GM23338 (cell line): ENCODE measurements at regions not wholly inside any gene's neighbourhood (a gene's known extent, or its start where the extent isn't known, plus 50 kb on each side); places are given as distances from the start of the nearest gene placed in this dataset.

Experiments used
- ATAC-seq: fragments of 200-7000 bp; cut with Tn5 transposase; 3 replicates; pipeline ENCODE4 v1.9.1; 2020
- DNase-seq: peaks from one replicate; pipeline ENCODE4 v3.0.0-alpha.2; 2015; ENCODE audit warnings: low spot score
- H2AFZ ChIP-seq: fragments of 200-600 bp; sonication (generic); 2 replicates; pipeline ENCODE4 v1.8.0; 2016; ENCODE audit warnings: antibody characterized with exemption, mild to moderate bottlenecking, moderate library complexity
- H3F3A ChIP-seq: fragments of 200-600 bp; sonication (generic); replicated peaks from 2 replicates; pipeline ENCODE4 v1.8.0; 2017; ENCODE audit warnings: antibody characterized with exemption, mixed run types, low read depth
- H3K27ac ChIP-seq: fragments of 200-600 bp; sonication (generic); 2 replicates; pipeline ENCODE4 v1.6.1; 2016; ENCODE audit warnings: low read depth
- H3K27me3 ChIP-seq: fragments of 200-600 bp; sonication (generic); 2 replicates; pipeline ENCODE4 v1.8.0; 2016; ENCODE audit warnings: mild to moderate bottlenecking, mixed run types, moderate library complexity; ENCODE audit not compliant: insufficient read depth
- H3K36me3 ChIP-seq: fragments of 200-600 bp; sonication (generic); 2 replicates; pipeline ENCODE4 v1.8.0; 2016; ENCODE audit warnings: mild to moderate bottlenecking; ENCODE audit not compliant: insufficient read depth
- H3K4me1 ChIP-seq: fragments of 200-600 bp; sonication (generic); 2 replicates; pipeline ENCODE4 v1.8.0; 2016; ENCODE audit warnings: mild to moderate bottlenecking, moderate library complexity; ENCODE audit not compliant: insufficient read depth
- H3K4me2 ChIP-seq: fragments of 200-600 bp; sonication (generic); 2 replicates; pipeline ENCODE4 v1.7.1; 2017; ENCODE audit warnings: mixed run types
- H3K4me3 ChIP-seq: fragments of 200-600 bp; sonication (generic); 2 replicates; pipeline ENCODE4 v1.6.1; 2016; ENCODE audit warnings: mixed run types
- H3K79me2 ChIP-seq: fragments of 200-600 bp; sonication (generic); replicated peaks from 2 replicates; pipeline ENCODE4 v1.8.0; 2017; ENCODE audit warnings: mild to moderate bottlenecking; ENCODE audit not compliant: insufficient read depth
- H3K9me2 ChIP-seq: fragments of 200-600 bp; sonication (generic); 2 replicates; pipeline ENCODE4 v1.8.0; 2017; ENCODE audit not compliant: insufficient read depth
- H4K20me1 ChIP-seq: fragments of 200-600 bp; sonication (generic); replicated peaks from 2 replicates; pipeline ENCODE4 v1.8.0; 2017; ENCODE audit warnings: mild to moderate bottlenecking; ENCODE audit not compliant: insufficient read depth
- H3K27ac Mint-ChIP-seq: 2 replicates; pipeline ENCODE4 v1.8.0; 2020; ENCODE audit warnings: inconsistent platforms, mild to moderate bottlenecking, moderate library complexity, mixed read lengths
- H3K27me3 Mint-ChIP-seq: 3 replicates; pipeline ENCODE4 v1.8.0; 2022; ENCODE audit warnings: low read depth, mild to moderate bottlenecking, moderate library complexity, mixed read lengths, inconsistent platforms; ENCODE audit not compliant: insufficient read depth, poor library complexity
- H3K36me3 Mint-ChIP-seq: 3 replicates; pipeline ENCODE4 v1.8.0; 2021; ENCODE audit warnings: low read depth, mild to moderate bottlenecking, inconsistent platforms, moderate library complexity, mixed read lengths
- H3K4me1 Mint-ChIP-seq: 3 replicates; pipeline ENCODE4 v1.8.0; 2020; ENCODE audit warnings: mild to moderate bottlenecking, inconsistent platforms, mixed read lengths
- H3K4me3 Mint-ChIP-seq: 3 replicates; pipeline ENCODE4 v1.8.0; 2021; ENCODE audit warnings: moderate library complexity, mild to moderate bottlenecking, inconsistent platforms, mixed read lengths
- H3K9me3 Mint-ChIP-seq: 3 replicates; pipeline ENCODE4 v1.8.0; 2020; ENCODE audit warnings: moderate library complexity, mild to moderate bottlenecking, inconsistent platforms, mixed read lengths
- CREB1 ChIP-seq: fragments of 250-450 bp; sonication (Bioruptor Pico); IDR thresholded peaks from 2 replicates; pipeline ENCODE4 v1.5.0; 2020; ENCODE audit warnings: low read depth, mild to moderate bottlenecking, moderate library complexity
- ETS1 ChIP-seq: IDR thresholded peaks from 2 replicates; pipeline ENCODE4 v1.6.1; 2016; ENCODE audit warnings: antibody characterized with exemption
- EZH2 ChIP-seq: fragments of 200-600 bp; sonication (generic); IDR thresholded peaks from one replicate; pipeline ENCODE4 v1.8.0; 2017; ENCODE audit warnings: antibody characterized with exemption, mild to moderate bottlenecking, low read depth; ENCODE audit not compliant: unreplicated experiment
- JUNB ChIP-seq: IDR thresholded peaks from one replicate; pipeline ENCODE4 v1.6.1; 2016; ENCODE audit warnings: antibody characterized with exemption; ENCODE audit not compliant: unreplicated experiment
- POLR2AphosphoS5 ChIP-seq: IDR thresholded peaks from 2 replicates; pipeline ENCODE4 v1.6.1; 2016; ENCODE audit warnings: antibody characterized with exemption, low read depth
- TF ChIP-seq, protein P1 (sequence below): fragments of 250-450 bp; sonication (Bioruptor Pico); IDR thresholded peaks from 2 replicates; pipeline ENCODE4 v1.5.0; 2020; ENCODE audit warnings: mild to moderate bottlenecking, moderate library complexity

- Mint-ChIP-seq H3K27me3 (no peaks in the 10 kb centered on the region), H3K27ac (peak overlapping the region; percentile 45), H3K4me3 (no peak overlapping the region), H3K36me3 (no peaks in the 10 kb centered on the region), H3K4me1 (peaks cover 25% of the 10 kb centered on the region), H3K9me3 (no peaks in the 10 kb centered on the region; the same call in 2 of the 3 replicates)
- peaks cover 9% of the 10 kb centered on the region for H3K4me1 ChIP-seq
- no peaks in the 10 kb centered on the region for H4K20me1 ChIP-seq
- TF ChIP-seq EZH2 (no peak), POLR2AphosphoS5 (no peak), ETS1 (no peak), CREB1 (CRISPR knock-in tag) (no peak), JUNB (no peak)
- TF ChIP-seq, protein P1, sequence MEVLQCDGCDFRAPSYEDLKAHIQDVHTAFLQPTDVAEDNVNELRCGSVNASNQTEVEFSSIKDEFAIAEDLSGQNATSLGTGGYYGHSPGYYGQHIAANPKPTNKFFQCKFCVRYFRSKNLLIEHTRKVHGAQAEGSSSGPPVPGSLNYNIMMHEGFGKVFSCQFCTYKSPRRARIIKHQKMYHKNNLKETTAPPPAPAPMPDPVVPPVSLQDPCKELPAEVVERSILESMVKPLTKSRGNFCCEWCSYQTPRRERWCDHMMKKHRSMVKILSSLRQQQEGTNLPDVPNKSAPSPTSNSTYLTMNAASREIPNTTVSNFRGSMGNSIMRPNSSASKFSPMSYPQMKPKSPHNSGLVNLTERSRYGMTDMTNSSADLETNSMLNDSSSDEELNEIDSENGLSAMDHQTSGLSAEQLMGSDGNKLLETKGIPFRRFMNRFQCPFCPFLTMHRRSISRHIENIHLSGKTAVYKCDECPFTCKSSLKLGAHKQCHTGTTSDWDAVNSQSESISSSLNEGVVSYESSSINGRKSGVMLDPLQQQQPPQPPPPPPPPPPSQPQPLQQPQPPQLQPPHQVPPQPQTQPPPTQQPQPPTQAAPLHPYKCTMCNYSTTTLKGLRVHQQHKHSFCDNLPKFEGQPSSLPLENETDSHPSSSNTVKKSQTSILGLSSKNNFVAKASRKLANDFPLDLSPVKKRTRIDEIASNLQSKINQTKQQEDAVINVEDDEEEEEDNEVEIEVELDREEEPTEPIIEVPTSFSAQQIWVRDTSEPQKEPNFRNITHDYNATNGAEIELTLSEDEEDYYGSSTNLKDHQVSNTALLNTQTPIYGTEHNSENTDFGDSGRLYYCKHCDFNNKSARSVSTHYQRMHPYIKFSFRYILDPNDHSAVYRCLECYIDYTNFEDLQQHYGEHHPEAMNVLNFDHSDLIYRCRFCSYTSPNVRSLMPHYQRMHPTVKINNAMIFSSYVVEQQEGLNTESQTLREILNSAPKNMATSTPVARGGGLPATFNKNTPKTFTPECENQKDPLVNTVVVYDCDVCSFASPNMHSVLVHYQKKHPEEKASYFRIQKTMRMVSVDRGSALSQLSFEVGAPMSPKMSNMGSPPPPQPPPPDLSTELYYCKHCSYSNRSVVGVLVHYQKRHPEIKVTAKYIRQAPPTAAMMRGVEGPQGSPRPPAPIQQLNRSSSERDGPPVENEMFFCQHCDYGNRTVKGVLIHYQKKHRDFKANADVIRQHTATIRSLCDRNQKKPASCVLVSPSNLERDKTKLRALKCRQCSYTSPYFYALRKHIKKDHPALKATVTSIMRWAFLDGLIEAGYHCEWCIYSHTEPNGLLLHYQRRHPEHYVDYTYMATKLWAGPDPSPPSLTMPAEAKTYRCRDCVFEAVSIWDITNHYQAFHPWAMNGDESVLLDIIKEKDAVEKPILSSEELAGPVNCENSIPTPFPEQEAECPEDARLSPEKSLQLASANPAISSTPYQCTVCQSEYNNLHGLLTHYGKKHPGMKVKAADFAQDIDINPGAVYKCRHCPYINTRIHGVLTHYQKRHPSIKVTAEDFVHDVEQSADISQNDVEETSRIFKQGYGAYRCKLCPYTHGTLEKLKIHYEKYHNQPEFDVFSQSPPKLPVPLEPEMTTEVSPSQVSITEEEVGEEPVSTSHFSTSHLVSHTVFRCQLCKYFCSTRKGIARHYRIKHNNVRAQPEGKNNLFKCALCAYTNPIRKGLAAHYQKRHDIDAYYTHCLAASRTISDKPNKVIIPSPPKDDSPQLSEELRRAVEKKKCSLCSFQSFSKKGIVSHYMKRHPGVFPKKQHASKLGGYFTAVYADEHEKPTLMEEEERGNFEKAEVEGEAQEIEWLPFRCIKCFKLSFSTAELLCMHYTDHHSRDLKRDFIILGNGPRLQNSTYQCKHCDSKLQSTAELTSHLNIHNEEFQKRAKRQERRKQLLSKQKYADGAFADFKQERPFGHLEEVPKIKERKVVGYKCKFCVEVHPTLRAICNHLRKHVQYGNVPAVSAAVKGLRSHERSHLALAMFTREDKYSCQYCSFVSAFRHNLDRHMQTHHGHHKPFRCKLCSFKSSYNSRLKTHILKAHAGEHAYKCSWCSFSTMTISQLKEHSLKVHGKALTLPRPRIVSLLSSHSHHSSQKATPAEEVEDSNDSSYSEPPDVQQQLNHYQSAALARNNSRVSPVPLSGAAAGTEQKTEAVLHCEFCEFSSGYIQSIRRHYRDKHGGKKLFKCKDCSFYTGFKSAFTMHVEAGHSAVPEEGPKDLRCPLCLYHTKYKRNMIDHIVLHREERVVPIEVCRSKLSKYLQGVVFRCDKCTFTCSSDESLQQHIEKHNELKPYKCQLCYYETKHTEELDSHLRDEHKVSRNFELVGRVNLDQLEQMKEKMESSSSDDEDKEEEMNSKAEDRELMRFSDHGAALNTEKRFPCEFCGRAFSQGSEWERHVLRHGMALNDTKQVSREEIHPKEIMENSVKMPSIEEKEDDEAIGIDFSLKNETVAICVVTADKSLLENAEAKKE (CRISPR knock-in tag) = no peak
- H3K27me3 ChIP-seq = no peaks in the 10 kb centered on the region
- ATAC-seq (no peak; the same call in 2 of the 3 replicates), DNase-seq (no peak)
- no peaks in the 10 kb centered on the region for H3F3A ChIP-seq
- no peaks in the 10 kb centered on the region for H3K79me2 ChIP-seq
- H2AFZ ChIP-seq = no peak overlapping the region
- no peaks in the 10 kb centered on the region; the same call in 1 of the 2 replicates for H3K36me3 ChIP-seq
- no peak overlapping the region for H3K4me2 ChIP-seq
- no peak overlapping the region for H3K27ac ChIP-seq
- H3K4me3 ChIP-seq = no peak overlapping the region
- no peaks in the 10 kb centered on the region for H3K9me2 ChIP-seq
These were observed 1555.9 kb upstream of the RAG2 start for GRCh38 chr11:38153985-38154384.
